ENCODE measurements at regions not wholly inside any gene's neighbourhood (a gene's known extent, or its start where the extent isn't known, plus 50 kb on each side); places are given as distances from the start of the nearest gene placed in this dataset.

GRCh38 chr2:238581126-238581525 is 154.4 kb downstream of the ASB1 start:
- ChIA-PET CTCF (interaction anchor here (1.3 kb wide), 1 partner anchor 210 kb away, joined by 3 read pairs; no protein-coding TSS in a partner anchor), POLR2A (no interaction called here)
- no peak for TF ChIP-seq CTCF (IDR thresholded peaks at IDR 0.05; ENCODE audit: insufficient read depth, low read length, missing control alignments)
- H3K4me3 ChIP-seq (ENCODE audit: low read depth, low read length), result no peak overlapping the region
- no peak for DNase-seq (ENCODE audit: low read depth, low spot score)

- no peak for TF ChIP-seq CTCF (IDR thresholded peaks at IDR 0.05; ENCODE audit: insufficient read depth, low read length, missing control alignments)
- CTCF ChIA-PET, result interaction anchor here (1.3 kb wide), 1 partner anchor 211 kb away, joined by 3 read pairs; no protein-coding TSS in a partner anchor
- POLR2A ChIA-PET, result no interaction called here
- no peak overlapping the region for H3K4me3 ChIP-seq (ENCODE audit: low read depth, low read length)
- DNase-seq (ENCODE audit: low read depth, low spot score), result peak; percentile 66
These were observed 155.4 kb downstream of the ASB1 start for GRCh38 chr2:238582159-238582558.

- CTCF ChIA-PET, result no interaction called here
- no peak overlapping the region for H3K4me3 ChIP-seq (ENCODE audit: low read depth, low read length)
- no peak for DNase-seq (ENCODE audit: low read depth, low spot score)
- TF ChIP-seq CTCF (IDR thresholded peaks at IDR 0.05; ENCODE audit: insufficient read depth, low read length, missing control alignments), result no peak
- POLR2A ChIA-PET, result no interaction called here
These were observed 157.9 kb downstream of the ASB1 start for GRCh38 chr2:238584617-238585016.

- no peak overlapping the region for H3K4me3 ChIP-seq (ENCODE audit: low read depth, low read length)
- no peak for TF ChIP-seq CTCF (IDR thresholded peaks at IDR 0.05; ENCODE audit: insufficient read depth, low read length, missing control alignments)
- no peak for DNase-seq (ENCODE audit: low read depth, low spot score)
- POLR2A ChIA-PET, result interaction anchor here (0.6 kb wide), 1 partner anchor 442 kb away, joined by 4 read pairs; no protein-coding TSS in a partner anchor
- CTCF ChIA-PET, result interaction anchor here (0.6 to 1.3 kb wide), 2 partner anchors 11 to 14 kb away, joined by 3 read pairs; no protein-coding TSS in a partner anchor
These were observed 159.4 kb downstream of the ASB1 start for GRCh38 chr2:238585836-238586821.

- DNase-seq (ENCODE audit: low read depth, low spot score), result no peak
- no peak overlapping the region for H3K4me3 ChIP-seq (ENCODE audit: low read depth, low read length)
- ChIA-PET POLR2A (no interaction called here), CTCF (no interaction called here)
- TF ChIP-seq CTCF (IDR thresholded peaks at IDR 0.05; ENCODE audit: insufficient read depth, low read length, missing control alignments), result no peak
These were observed 160.4 kb downstream of the ASB1 start for GRCh38 chr2:238586931-238587775.
